Left lobe of liver (tissue), 2 donors: ENCODE measurements at regions not wholly inside any gene's neighbourhood (a gene's known extent, or its start where the extent isn't known, plus 50 kb on each side); places are given as distances from the start of the nearest gene placed in this dataset.
"Not testable (repeated sequence)": the region's sequence is repeated elsewhere in the genome, so short reads cannot be mapped to it uniquely, and the experiment has no call there.

ENCODE experiments used
- ATAC-seq: fragments of 200-7000 bp; cut with Tn5 transposase; one replicate; pipeline ENCODE4 v1.9.1; 2020; ENCODE audit warnings: mild to moderate bottlenecking, moderate library complexity
- DNase-seq: peaks from one replicate; pipeline ENCODE4 v3.0.0-alpha.2; 2020; ENCODE audit warnings: low spot score
- donor health status: DM: no; HTN: no; CAD: no; lungs with moderate emphysema.
- donor health status: DM: no; HTN: yes; CAD: no.

- ATAC-seq, DNase-seq: not testable (repeated sequence)
These were observed 185.5 kb downstream of the ANXA1 start for GRCh38 chr9:73337182-73337581.

DNA sequence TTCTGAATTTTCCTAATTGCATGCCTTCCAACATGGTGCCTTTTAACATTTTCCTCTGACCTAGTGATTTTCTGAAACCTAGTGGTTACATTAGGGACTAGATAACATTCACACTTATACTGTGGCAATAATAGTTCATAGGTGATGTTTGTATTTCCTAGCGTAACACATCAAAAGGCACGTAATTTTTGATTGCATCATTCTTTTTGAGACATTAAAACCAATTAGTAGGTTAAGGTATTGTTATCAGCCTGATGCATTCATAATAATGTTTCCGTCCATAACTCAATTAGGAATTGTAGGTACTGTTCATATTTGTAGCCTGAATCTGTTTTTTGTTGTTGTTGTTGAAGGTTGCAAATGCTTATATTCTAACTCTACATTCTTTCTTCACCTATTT lies 192.4 kb downstream of the ANXA1 start:
- no peak for ATAC-seq
- DNase-seq, result no peak

DNA sequence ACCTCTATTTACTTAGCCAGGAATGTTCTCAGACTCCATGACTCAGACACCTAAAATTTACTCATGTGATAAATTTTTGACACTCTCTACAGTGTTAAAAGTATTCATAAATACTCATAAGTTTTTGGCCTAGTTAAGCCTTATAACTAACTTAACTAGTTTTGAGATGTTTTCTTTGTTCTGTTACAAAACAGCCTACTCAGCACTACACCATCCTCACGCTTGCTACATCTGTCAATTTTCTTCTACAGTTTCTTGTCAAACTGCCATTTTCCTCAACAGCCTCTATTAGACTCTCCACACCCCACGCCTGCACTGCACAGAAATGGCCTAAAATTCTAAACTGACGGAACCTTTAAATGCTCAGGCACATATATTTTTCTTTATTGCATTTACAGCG lies 195.5 kb downstream of the ANXA1 start:
- no peak for ATAC-seq
- DNase-seq, result no peak

- DNase-seq (no peak), ATAC-seq (no peak)
These were observed 196.1 kb downstream of the ANXA1 start for GRCh38 chr9:73347720-73348119.

- DNase-seq, result no peak
- ATAC-seq, result no peak
These were observed 196.8 kb downstream of the ANXA1 start for GRCh38 chr9:73348471-73348870.

GRCh38 chr9:73349476-73349875 lies 197.8 kb downstream of the ANXA1 start:
- DNase-seq, result no peak
- ATAC-seq, result no peak

- no peak for ATAC-seq
- DNase-seq, result no peak
These were observed 205.9 kb downstream of the ANXA1 start for GRCh38 chr9:73357607-73358006.

GRCh38 chr9:73370053-73370452 lies 218.4 kb downstream of the ANXA1 start:
- ATAC-seq (no peak), DNase-seq (no peak)

DNA sequence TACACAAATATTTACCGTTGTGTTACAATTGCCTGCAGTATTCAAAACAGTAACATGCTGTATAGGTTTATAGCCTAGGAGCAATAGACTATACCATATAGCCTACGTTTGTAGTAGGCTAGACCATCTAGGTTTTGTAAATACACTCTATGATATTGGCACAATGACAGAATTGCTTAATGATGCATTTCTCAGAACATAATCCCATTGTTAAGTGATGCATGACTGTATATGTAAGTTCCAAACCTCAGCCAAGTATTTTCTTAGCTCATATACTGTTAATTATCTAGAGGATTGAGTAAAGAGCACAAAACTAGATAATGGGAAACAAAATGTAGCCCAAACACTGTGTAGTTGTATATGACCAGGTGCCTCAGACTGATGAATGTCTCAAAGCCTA lies 220.1 kb downstream of the ANXA1 start:
- no peak for ATAC-seq
- no peak for DNase-seq

DNA sequence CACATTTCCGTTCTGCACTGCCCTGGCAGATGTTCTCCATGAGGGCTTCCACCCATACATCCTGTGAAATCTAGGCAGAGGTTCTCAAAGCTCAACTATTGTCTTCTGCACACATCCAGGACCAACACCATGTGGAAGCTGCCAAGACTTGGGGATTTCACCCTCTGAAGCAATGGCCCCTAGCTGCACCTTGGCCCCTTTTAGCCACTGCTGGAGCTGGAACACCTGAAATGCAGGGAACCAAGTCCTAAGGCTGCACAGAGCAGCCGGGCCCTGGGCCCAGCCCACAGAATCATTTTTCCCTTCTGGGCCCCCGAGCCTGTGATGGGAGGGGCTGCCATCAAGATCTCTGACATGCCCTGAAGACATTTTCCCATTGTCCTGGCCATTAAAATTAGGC lies 228.7 kb downstream of the ANXA1 start:
- no peak for DNase-seq
- ATAC-seq, result no peak

DNA sequence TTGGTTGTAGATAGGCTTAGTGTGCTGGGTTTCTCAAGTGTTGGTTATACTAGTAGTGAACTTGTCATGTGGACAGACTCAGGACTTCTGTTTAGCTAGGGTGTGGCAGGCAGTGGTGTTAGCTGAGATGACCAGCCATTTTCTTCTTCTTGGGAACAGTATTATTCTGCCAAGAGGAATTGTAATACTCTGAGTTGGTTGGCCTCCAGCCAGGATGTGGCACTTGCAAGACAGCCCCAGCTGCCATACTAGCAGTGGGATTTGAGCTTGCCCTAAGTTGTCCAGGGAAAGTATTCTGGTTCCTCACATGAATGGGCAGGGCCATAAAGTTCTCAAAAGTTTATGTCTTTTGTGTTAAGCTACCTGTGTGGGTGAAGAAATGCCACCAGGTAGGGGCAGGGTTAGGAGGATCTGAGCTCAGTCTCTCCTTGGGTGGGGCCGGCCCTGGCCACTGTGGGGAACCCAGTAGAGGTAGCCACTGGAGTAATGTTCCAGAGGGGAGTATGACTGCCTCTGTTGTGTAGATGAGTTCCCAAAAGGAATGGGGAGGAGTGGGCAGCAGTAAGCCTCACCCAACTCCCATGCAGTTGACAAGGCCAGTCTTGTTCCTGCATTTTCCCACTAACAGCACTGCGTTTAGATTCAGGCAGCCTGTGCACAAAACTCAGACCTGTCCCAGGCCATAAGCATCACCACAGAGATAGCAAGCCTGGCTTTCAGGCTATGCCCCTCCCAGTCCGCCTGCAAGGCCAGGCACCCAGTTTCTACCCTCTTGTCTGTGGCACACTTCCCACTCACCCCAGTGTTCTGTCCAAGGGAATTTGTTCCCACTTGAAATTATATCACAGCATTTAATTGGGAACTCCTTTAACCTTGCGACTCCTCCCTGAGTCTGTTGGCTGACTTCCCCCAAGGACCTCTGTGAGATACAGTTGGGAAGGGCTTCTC lies 250.7 kb downstream of the ANXA1 start:
- DNase-seq (no peak), ATAC-seq (no peak)

- no peak for ATAC-seq
- DNase-seq, result no peak
These were observed 259.8 kb downstream of the ANXA1 start for GRCh38 chr9:73411494-73411893.

DNA sequence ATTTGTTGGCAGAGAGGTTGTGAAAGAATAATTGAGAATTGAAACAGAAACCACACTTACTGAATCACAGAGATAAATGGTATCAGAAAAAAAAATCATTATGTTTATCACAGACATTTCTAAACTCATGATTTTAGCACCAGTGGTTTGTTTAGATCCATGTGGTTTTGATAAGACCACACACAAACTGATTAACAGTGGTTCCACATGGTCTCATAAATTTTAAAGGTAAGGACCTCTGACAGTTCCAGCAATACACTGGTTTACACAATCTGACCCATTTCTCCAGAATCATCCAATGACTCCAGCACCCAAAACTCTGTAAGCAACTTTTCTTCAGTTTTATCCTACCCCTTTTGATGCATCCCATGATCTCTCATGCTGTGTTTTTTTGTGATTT lies 261.2 kb downstream of the ANXA1 start:
- no peak for DNase-seq
- no peak for ATAC-seq

DNA sequence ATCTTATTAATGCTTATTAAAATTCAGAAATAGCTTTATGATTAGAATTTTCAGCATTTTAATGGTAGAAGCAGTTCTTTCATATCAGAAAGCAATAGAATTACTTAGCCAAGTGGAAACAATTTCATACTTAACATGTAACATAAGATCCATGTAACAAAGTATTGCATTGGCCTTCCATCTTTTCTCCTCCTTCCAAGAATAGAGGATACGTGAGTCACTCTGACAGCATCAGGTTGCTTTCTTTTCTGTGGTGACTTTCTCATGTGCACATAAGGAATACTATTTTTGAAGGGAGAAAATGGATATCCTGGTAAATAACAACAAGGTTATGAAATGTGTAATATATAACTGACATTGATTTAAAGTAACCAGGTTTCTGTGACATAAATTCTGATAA lies 272.2 kb downstream of the ANXA1 start:
- ATAC-seq, result no peak
- DNase-seq, result no peak

DNA sequence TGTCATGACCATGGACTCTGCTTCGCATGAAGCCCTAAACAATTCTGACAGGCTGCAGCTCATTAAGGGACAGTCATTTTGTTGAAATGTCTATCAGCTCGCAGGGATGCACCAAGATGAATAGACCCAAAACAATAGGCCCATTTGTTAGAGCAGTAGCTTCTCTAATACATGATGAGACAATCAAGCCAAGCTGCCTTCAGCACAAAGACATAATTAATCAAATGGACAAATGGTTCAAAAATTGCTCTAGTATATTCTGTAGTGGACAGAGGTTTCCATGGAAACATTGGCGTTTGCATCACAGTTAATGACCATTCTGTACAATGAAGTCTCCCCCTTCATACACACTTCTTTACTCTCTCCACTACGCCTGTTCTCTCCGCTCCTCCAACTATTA lies 274.6 kb downstream of the ANXA1 start:
- no peak for ATAC-seq
- DNase-seq, result no peak

DNA sequence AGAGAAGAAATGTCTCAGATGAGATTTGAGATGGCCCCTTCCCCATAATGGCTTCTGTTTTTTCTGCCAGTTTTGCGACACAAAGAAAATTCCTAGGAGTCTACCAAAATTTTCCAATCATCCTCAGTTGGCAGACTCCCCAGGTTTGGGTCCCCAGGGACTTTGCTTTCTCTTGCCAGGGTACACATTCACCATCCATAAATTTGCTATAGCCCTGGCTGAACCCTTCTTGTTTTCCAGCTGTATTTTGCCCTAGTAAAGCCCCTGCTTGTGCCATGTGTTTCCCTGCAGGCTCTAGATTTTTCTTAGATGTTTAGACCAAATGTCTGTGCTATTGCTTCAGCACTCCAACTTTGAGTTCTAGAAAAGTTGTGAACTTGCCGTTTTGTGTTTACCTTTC lies 283.2 kb downstream of the ANXA1 start:
- no peak for ATAC-seq
- DNase-seq, result no peak

GRCh38 chr9:73437758-73438157 lies 286.1 kb downstream of the ANXA1 start:
- ATAC-seq (no peak), DNase-seq (no peak)

- DNase-seq, ATAC-seq: not testable (repeated sequence)
These were observed 288.2 kb downstream of the ANXA1 start for GRCh38 chr9:73439839-73440238.

DNA sequence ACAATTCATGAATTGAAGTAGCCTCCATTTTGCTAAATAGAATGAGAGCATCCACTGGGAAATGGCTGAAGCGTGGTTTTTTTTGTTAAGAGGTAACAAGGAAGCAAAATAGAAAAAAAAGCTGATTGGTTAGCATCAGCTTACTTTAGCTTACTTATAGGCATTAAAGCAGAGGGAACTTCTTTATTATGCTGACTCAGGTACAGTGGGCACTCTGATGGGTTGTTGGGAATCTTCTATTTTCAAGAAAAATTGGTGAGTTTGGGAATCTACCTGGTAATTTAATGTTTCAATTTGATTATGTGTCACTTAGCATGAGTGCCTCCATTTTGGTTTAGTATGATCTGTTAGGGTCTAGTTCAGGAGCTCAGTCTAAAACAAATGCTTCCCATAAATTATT lies 289.6 kb downstream of the ANXA1 start:
- DNase-seq, result no peak
- no peak for ATAC-seq

DNA sequence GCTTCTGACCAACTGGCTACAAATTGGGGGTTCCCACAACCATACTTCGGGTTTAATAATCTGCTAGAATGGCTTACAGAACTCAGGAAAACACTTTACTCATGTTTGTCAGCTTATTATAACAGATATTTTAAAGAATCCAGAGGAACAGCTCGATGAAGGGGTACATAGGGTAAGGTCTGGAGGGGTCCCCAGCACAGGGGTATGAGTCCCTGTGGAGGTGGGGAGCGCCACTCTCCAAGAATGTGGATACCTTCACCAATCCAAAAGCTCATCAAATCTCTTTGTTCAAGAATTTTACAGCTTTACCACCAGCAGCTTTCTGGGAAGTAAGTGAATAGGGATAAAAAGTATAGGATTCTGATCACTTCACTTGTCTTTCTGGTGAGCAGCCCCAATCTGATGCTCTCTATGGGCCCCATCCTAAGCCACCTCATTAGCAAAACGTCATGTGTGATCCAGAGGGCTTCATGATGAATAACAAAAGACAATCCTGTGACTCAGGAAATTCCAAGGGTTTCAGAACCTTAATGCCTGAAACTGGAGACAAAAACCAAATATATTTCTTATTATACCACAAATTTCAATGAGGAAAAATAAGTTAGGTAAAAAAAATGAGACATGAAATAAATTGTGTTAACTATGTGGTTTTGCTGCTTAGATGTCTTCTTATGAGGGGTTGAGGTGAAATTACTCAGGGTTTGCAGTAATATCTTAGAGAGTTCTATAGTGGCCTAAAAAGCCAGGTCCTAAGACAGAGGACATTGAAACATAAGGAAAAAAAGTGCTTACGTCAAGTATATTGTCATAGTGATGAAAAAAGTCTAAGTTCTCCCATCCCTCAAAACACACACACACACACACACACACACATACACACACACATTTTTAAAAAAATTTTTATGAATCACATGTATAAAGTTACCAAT lies 290.5 kb downstream of the ANXA1 start:
- no peak for DNase-seq

DNA sequence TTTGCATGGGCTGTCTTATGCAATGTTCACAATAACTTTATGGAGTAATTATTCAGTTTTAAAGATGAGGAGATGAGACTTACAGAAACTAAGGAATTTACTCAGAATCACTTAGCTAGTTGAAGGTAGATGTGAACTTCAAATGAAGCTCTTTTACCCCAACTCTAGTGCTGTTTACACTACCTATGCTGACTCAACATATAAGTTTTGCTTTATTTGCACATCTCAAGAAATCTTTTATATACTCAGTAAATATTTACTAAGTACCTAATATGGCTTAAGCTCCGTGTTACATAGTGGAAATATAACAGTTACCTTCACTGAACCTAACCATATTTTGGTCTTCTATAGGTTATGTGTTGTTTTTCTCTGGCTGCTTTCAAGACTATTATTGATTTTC lies 293.2 kb downstream of the ANXA1 start:
- no peak for DNase-seq
- ATAC-seq, result no peak

More for the DNA sequence above, 290.5 kb downstream of the ANXA1 start:
- no peak for ATAC-seq

- DNase-seq, ATAC-seq: not testable (repeated sequence)
These were observed 293.7 kb downstream of the ANXA1 start for GRCh38 chr9:73445384-73445783.
